Epithelial cell of esophagus (primary cell): ENCODE measurements at regions not wholly inside any gene's neighbourhood (a gene's known extent, or its start where the extent isn't known, plus 50 kb on each side); places are given as distances from the start of the nearest gene placed in this dataset.

ENCODE experiments used
- DNase-seq: peaks from one replicate; pipeline ENCODE4 v3.0.0; 2010; ENCODE audit warnings: low read depth
- H3K4me3 ChIP-seq: 2 replicates; pipeline ENCODE4 v1.5.1; 2011; ENCODE audit warnings: mild to moderate bottlenecking, low read length, control low read depth
- TF ChIP-seq, protein P1 (sequence below): IDR thresholded peaks from 2 replicates; pipeline ENCODE4 v1.5.1; 2011; ENCODE audit warnings: low read depth, mild to moderate bottlenecking, low read length, control low read depth, inconsistent platforms; ENCODE audit not compliant: insufficient read depth; ENCODE audit errors: missing control alignments

DNA sequence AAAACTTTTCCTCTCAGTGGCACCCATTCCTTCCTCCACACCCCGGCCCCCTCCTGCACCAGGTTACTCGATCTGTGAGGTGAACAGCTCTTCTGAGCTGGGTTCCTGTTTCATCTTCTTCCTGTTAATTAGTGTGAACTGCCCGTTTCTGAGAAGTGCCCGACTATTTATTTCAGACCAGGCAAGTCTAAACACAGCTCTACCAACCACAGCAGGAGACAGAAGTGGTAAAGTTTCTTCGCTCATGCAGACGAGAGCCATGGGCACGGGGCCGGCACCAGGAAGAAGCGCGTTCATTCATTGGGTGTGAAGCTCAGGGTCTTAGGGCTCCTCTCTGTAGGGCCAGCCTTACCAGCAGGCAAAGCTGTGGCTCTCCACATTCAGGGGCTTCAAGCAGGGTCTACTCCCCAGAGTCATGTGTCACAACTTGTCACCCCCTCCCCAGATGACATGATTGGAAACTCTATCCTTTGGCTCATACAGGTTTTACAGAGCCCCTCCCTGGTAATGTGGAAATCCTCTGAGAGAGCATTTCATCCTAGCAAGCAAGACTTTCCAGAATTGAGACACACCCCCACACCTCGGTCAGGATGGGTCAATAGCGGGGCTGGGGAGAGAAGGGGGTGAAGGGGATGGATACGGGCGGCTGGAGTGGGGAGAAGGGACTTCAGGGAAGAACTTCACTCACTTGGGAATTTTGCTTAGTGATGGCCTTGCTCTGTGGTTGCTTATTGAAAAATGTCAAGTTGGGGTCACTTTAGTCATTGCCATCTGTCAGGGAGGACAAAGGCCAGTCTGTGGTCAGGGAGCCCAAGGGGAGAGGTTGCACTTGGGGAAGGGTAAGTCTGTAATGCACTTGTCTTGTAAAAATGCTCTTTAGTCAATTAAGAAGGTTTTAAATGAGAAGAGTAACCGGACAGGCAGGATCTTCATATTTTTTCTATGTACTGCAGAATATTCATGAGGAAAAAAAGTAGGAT lies 121.6 kb upstream of the TRIM2 start:
- no peak overlapping the region for H3K4me3 ChIP-seq
- TF ChIP-seq, protein P1, sequence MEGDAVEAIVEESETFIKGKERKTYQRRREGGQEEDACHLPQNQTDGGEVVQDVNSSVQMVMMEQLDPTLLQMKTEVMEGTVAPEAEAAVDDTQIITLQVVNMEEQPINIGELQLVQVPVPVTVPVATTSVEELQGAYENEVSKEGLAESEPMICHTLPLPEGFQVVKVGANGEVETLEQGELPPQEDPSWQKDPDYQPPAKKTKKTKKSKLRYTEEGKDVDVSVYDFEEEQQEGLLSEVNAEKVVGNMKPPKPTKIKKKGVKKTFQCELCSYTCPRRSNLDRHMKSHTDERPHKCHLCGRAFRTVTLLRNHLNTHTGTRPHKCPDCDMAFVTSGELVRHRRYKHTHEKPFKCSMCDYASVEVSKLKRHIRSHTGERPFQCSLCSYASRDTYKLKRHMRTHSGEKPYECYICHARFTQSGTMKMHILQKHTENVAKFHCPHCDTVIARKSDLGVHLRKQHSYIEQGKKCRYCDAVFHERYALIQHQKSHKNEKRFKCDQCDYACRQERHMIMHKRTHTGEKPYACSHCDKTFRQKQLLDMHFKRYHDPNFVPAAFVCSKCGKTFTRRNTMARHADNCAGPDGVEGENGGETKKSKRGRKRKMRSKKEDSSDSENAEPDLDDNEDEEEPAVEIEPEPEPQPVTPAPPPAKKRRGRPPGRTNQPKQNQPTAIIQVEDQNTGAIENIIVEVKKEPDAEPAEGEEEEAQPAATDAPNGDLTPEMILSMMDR = no peak
- DNase-seq = peak; percentile 70

DNA sequence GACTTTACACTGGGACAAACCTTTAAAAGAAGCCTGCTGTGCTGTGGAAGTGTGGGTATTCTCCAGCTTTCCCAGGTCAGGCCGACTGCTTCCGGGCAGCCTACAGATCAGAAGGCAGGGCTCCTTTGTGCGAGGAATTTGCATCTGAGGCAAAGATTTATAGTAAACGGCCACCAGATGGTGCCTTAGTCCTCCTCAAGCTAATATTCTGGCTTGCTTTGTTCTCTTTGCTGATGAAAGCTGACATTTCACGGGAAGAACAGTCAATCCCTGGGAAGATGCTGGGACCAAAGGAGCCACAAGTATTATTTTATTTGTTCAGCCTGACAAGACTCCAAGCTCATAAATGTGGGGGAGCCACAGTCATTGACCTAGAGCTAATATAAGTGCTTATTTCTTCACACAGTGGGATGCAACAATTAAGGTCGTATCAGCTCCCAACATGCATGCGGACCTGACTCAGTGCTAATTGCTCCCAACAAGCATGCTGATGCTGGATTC lies 120.7 kb upstream of the TRIM2 start:
- no peak overlapping the region for H3K4me3 ChIP-seq
- TF ChIP-seq, protein P1 = peak; percentile 68
- peak; percentile 87 for DNase-seq

DNA sequence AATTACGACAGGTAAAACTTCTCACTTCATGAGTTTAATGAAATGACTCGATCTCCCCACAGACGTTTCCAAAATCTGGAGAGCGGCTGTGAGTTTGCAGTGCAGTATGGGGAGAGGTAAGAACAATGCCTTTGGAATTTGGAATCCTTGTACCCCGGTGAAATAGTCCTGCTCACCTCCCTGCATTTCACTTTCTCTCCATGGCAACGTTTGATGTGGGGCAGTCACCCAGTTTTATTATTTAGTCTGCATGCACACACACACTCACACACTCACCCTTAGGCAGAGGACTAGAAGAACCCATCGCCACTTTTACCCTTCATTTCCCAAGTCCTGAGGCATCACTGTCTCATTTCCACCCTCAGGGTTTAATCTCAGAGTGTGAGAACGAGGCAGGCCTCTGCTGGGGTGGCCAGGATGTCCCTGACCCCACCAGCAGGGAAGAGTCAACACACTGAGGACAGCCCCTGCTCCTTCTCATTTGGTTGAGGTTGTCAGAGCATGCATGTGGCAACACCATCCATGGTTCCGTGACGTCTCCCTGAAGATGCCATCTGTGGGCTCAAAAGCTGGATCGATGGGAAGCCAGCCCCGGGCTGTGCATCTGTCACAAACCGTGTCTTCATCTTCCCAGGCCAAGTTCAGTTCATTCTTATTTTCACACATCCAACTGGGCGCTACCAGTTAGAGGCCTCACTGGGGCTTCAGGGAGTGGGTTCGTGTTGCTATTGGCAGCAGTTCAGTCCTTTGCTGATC lies 119.8 kb upstream of the TRIM2 start:
- no peak for DNase-seq
- TF ChIP-seq, protein P1 = no peak
- H3K4me3 ChIP-seq = no peak overlapping the region

DNA sequence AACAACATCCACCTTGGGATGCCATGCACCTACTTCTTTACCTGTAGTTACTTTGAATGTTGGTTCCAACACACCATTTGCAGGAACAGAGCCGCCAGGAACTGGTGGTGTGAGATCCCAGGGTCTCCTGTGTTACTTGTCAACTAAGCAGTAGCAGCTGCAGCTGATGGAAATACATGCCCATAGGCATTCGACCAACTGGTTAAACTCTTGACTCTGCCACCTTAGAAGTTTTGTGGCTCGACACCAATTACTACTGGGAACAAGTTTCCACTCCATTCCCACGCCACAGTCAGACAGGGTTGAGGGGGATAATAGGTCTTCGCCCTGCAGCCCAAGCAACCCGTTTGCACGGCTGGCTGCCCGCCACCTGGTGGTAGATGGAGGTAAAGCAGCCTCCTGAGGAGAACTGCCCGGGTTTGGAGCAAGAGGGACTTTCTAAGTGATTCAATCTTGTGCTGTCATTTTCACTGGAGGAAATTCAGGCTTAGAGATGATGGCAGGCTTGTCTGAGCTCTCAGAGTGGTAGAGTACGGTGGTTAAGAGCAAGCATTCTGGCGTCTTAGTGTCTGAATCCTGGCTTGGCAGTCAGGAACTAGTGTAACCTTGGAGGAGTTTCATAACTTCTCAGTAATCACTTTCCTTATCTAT lies 119.1 kb upstream of the TRIM2 start:
- TF ChIP-seq, protein P1 = peak; percentile 98
- no peak overlapping the region for H3K4me3 ChIP-seq
- DNase-seq = peak; percentile 79

DNA sequence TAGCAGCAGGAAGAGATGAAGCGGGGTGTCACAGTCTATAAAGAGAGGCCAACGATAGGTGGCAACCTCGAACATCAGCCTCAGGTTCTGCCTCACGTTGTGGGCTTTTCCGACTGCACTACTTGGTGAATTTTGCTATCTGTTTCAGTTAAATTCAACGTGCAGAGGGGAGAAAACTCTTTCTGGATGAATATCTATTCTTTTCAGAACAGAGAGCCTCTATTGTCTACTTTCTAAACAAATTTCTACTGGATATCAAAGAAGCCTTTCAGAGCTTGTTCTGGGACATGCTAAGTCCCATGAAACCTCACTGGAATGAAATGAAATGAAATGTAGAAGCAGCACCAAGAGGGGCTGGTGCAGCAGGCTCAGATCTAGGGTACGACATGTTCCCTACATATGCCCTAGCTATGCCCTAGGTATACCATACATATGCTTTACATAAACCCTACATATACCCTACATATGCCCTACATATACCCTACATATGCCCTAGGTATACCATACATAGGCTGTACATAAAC lies 116.5 kb upstream of the TRIM2 start:
- no peak for DNase-seq
- TF ChIP-seq, protein P1 = no peak
- H3K4me3 ChIP-seq = no peak overlapping the region

DNA sequence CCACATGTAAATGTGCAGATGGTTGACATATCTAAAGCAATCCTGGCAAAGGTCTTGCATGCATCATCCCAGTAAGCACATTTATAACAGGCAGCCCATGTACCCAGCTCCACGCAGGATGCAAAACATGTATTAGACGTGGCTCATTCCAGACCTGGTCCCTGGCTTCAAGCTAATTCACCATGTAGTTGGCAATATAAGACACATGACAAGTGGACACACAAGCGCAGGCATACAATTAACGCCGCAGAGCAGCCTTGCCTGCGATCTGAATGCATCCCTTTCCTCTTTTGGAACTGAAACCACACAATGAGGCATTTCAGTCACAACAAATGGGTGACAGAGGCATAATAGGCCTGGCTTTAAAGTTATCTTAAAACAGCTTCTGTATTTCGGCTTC lies 114.5 kb upstream of the TRIM2 start:
- TF ChIP-seq, protein P1 = no peak
- DNase-seq = no peak
- H3K4me3 ChIP-seq = no peak overlapping the region
